Tibial nerve (tissue), 4 donors: ENCODE measurements at regions not wholly inside any gene's neighbourhood (a gene's known extent, or its start where the extent isn't known, plus 50 kb on each side); places are given as distances from the start of the nearest gene placed in this dataset.

Experiments used
- EP300 ChIP-seq, 2 donors: sonication (generic); formaldehyde crosslinking; IDR thresholded peaks; one replicate each; pipeline ENCODE4 v1.6.1; 2017; ENCODE audit warnings: antibody characterized with exemption in 2 of 2, mild to moderate bottlenecking in 1 of 2
- POLR2A ChIP-seq, 2 donors: fragments of 450-650 bp; IDR thresholded peaks; one replicate each; pipeline ENCODE4 v1.6.1; 2017; ENCODE audit warnings: antibody characterized with exemption in 2 of 2, mild to moderate bottlenecking in 2 of 2, moderate library complexity in 2 of 2
- TF ChIP-seq, protein P1 (sequence below), 5 experiments: fragments of 200-600 bp in 3 of 5; fragments of 450-650 bp in 2 of 5; sonication (generic) in 3 of 5; IDR thresholded peaks; one replicate each; pipeline ENCODE4 v1.5.1; 2016 to 2019; ENCODE audit warnings: antibody characterized with exemption in 5 of 5, mild to moderate bottlenecking in 3 of 5, moderate library complexity in 2 of 5

DNA sequence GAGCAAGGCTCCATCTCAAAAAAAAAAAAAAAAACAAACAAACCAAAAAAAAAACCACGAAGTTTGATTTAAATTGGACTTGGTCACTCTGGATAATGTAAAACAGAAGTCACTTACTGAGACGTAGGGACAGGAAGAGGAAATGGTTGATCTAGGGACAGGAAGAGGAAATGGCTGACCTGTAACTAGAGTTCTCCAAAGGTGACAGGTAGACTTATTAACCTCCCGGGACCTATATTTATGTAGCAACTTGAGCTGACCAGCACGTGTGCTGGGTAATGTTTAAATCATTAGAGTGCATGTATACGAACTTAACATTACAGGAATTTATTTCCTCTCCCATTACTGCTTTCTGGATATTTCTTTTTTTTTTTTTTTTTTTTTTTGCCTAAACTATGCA is 81.5 kb upstream of the DHX40 start:
- TF ChIP-seq, protein P1, sequence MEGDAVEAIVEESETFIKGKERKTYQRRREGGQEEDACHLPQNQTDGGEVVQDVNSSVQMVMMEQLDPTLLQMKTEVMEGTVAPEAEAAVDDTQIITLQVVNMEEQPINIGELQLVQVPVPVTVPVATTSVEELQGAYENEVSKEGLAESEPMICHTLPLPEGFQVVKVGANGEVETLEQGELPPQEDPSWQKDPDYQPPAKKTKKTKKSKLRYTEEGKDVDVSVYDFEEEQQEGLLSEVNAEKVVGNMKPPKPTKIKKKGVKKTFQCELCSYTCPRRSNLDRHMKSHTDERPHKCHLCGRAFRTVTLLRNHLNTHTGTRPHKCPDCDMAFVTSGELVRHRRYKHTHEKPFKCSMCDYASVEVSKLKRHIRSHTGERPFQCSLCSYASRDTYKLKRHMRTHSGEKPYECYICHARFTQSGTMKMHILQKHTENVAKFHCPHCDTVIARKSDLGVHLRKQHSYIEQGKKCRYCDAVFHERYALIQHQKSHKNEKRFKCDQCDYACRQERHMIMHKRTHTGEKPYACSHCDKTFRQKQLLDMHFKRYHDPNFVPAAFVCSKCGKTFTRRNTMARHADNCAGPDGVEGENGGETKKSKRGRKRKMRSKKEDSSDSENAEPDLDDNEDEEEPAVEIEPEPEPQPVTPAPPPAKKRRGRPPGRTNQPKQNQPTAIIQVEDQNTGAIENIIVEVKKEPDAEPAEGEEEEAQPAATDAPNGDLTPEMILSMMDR (IDR thresholded peaks at IDR 0.05), result no peak
- TF ChIP-seq POLR2A (IDR thresholded peaks at IDR 0.05), result no peak
- TF ChIP-seq EP300 (IDR thresholded peaks at IDR 0.05), result no peak
